ENCODE measurements at regions not wholly inside any gene's neighbourhood (a gene's known extent, or its start where the extent isn't known, plus 50 kb on each side); places are given as distances from the start of the nearest gene placed in this dataset.

DNA sequence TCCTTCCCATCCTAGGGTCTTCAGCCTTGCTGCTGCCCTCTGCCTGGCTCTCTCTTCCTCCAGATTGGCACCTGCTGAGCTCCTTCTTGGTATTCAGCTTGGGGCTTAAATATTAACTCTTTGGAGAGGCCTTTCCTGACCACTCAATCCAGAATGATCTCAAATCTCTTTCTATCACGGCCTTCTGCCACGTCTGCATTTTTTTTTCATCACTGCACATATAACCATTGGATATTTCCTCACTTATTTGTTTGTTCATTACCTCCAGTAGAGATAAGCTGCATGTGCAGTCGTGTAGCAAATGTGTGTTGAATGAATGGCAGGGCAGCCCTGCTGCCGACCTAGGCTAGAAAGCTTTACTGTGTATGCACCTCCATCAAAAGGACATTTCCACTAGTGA lies 51.6 kb upstream of the MPP7 start:
- no peaks in the 10 kb centered on the region for H3K36me3 Mint-ChIP-seq (ENCODE audit: unreplicated experiment)
- no peak overlapping the region for H3K4me3 Mint-ChIP-seq (ENCODE audit: unreplicated experiment)
- no peak for DNase-seq
- H3K27ac Mint-ChIP-seq (ENCODE audit: unreplicated experiment), result no peak overlapping the region
- H3K4me1 Mint-ChIP-seq (ENCODE audit: low read depth, unreplicated experiment), result peaks cover 6% of the 10 kb centered on the region
- peaks cover 2% of the 10 kb centered on the region for H3K27me3 Mint-ChIP-seq (ENCODE audit: unreplicated experiment)
- TF ChIP-seq, protein P1, sequence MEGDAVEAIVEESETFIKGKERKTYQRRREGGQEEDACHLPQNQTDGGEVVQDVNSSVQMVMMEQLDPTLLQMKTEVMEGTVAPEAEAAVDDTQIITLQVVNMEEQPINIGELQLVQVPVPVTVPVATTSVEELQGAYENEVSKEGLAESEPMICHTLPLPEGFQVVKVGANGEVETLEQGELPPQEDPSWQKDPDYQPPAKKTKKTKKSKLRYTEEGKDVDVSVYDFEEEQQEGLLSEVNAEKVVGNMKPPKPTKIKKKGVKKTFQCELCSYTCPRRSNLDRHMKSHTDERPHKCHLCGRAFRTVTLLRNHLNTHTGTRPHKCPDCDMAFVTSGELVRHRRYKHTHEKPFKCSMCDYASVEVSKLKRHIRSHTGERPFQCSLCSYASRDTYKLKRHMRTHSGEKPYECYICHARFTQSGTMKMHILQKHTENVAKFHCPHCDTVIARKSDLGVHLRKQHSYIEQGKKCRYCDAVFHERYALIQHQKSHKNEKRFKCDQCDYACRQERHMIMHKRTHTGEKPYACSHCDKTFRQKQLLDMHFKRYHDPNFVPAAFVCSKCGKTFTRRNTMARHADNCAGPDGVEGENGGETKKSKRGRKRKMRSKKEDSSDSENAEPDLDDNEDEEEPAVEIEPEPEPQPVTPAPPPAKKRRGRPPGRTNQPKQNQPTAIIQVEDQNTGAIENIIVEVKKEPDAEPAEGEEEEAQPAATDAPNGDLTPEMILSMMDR (IDR thresholded peaks at IDR 0.05; ENCODE audit: partially characterized antibody, unreplicated experiment), result no peak
- no peaks in the 10 kb centered on the region for H3K9me3 Mint-ChIP-seq (ENCODE audit: unreplicated experiment)

DNA sequence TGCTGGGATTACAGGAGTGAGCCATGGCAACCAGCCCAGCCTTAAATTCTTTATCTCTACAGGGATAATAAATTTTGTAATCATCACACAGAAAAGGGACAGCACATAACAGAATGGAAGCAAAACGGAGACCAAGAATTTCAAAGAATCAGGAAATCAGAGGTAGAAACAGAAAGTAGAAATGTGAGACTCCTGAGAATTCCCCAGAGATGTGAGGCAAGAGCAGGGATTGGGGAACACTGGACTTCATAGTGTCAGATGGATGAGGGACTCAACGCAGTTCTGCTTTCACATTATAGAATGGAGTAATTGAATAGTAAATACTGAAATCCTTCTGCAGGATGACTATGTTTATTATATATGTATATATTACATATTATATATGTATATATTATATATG lies 52.5 kb upstream of the MPP7 start:
- H3K27me3 Mint-ChIP-seq (ENCODE audit: unreplicated experiment), result peaks cover 2% of the 10 kb centered on the region
- H3K4me1 Mint-ChIP-seq (ENCODE audit: low read depth, unreplicated experiment), result peaks cover 6% of the 10 kb centered on the region
- peak overlapping the region; percentile 10 for H3K4me3 Mint-ChIP-seq (ENCODE audit: unreplicated experiment)
- no peaks in the 10 kb centered on the region for H3K36me3 Mint-ChIP-seq (ENCODE audit: unreplicated experiment)
- TF ChIP-seq, protein P1 (IDR thresholded peaks at IDR 0.05; ENCODE audit: partially characterized antibody, unreplicated experiment), result no peak
- no peaks in the 10 kb centered on the region for H3K9me3 Mint-ChIP-seq (ENCODE audit: unreplicated experiment)
- DNase-seq, result no peak
- no peak overlapping the region for H3K27ac Mint-ChIP-seq (ENCODE audit: unreplicated experiment)

DNA sequence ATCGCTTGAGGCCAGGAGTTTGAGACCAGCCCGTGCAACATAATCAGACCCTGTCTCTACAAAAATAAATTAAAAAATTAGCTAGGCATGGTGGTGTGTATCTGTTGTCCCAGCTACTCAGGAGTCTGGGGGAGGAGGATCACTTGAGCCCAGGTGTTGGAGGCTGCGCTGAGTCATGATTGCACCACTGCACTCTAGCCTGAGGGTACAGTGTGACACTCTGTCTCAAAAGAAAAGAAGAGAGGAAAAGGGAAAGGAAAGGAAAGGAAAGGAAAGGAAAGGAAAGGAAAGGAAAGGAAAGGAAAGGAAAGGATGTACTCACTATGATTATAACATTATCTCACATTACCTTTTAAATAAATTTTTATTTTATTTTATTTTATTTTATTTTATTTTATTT lies 56.5 kb upstream of the MPP7 start:
- H3K27ac Mint-ChIP-seq (ENCODE audit: unreplicated experiment), result no peak overlapping the region
- H3K36me3 Mint-ChIP-seq (ENCODE audit: unreplicated experiment), result no peaks in the 10 kb centered on the region
- no peak for DNase-seq
- H3K9me3 Mint-ChIP-seq (ENCODE audit: unreplicated experiment), result no peaks in the 10 kb centered on the region
- peaks cover 6% of the 10 kb centered on the region for H3K4me1 Mint-ChIP-seq (ENCODE audit: low read depth, unreplicated experiment)
- no peak overlapping the region for H3K4me3 Mint-ChIP-seq (ENCODE audit: unreplicated experiment)
- H3K27me3 Mint-ChIP-seq (ENCODE audit: unreplicated experiment), result peaks cover 2% of the 10 kb centered on the region
- TF ChIP-seq, protein P1 (IDR thresholded peaks at IDR 0.05; ENCODE audit: partially characterized antibody, unreplicated experiment), result no peak

DNA sequence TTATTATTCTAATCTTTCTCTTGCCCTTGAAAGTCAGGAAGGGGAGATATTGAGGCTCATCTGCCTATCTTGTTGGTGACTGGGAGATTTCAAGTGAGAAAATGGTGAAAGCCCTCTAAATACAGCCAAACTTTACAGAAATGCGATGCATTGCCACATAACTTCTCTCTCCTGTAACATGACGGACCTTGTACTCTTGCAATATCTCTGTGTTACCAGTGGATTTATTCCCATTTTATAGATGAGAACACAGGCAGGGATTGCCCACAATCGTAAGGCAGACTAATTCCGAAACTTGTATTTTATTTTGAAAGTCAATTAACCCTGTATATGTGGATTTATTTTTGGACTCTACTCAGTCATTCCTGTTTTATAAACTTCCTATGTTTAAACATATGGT lies 57.3 kb upstream of the MPP7 start:
- DNase-seq, result no peak
- peaks cover 2% of the 10 kb centered on the region for H3K27me3 Mint-ChIP-seq (ENCODE audit: unreplicated experiment)
- H3K4me1 Mint-ChIP-seq (ENCODE audit: low read depth, unreplicated experiment), result peaks cover 6% of the 10 kb centered on the region
- no peak overlapping the region for H3K27ac Mint-ChIP-seq (ENCODE audit: unreplicated experiment)
- TF ChIP-seq, protein P1 (IDR thresholded peaks at IDR 0.05; ENCODE audit: partially characterized antibody, unreplicated experiment), result no peak
- no peak overlapping the region for H3K4me3 Mint-ChIP-seq (ENCODE audit: unreplicated experiment)
- H3K9me3 Mint-ChIP-seq (ENCODE audit: unreplicated experiment), result no peaks in the 10 kb centered on the region
- no peaks in the 10 kb centered on the region for H3K36me3 Mint-ChIP-seq (ENCODE audit: unreplicated experiment)

DNA sequence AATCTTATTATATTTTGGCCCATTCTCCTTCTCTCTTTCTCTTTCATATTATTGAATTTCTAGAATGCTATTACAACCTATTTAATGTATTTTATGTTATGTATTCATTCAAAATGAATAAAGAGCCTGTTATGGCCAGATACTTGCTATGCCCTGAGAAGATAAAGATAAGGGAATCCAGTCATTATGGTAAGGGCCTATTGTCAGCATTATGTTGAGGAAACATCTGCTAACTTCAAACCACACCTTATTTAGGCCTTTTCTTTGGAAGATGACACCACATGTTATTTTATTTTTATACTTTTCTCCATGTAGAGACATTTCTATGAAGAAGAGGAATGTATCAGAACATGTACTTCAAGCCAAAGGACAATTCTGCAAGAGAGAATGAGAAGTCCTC lies 60.5 kb upstream of the MPP7 start:
- DNase-seq, result no peak
- Mint-ChIP-seq H3K27me3 (ENCODE audit: unreplicated experiment) (peaks cover 2% of the 10 kb centered on the region), H3K36me3 (ENCODE audit: unreplicated experiment) (no peaks in the 10 kb centered on the region), H3K9me3 (ENCODE audit: unreplicated experiment) (no peaks in the 10 kb centered on the region), H3K4me3 (ENCODE audit: unreplicated experiment) (no peak overlapping the region), H3K27ac (ENCODE audit: unreplicated experiment) (no peak overlapping the region), H3K4me1 (ENCODE audit: low read depth, unreplicated experiment) (peaks cover 18% of the 10 kb centered on the region)
- TF ChIP-seq, protein P1 (IDR thresholded peaks at IDR 0.05; ENCODE audit: partially characterized antibody, unreplicated experiment), result no peak

Measured in glutamatergic neuron (in vitro differentiated cells).